Epithelial cell of esophagus (primary cell): ENCODE measurements at regions not wholly inside any gene's neighbourhood (a gene's known extent, or its start where the extent isn't known, plus 50 kb on each side); places are given as distances from the start of the nearest gene placed in this dataset.
A peak's percentile ranks its signal among the peaks of the same experiment; 100 is the strongest.

Experiments
- DNase-seq: peaks from one replicate; pipeline ENCODE4 v3.0.0; 2010; ENCODE audit warnings: low read depth
- H3K4me3 ChIP-seq: 2 replicates; pipeline ENCODE4 v1.5.1; 2011; ENCODE audit warnings: mild to moderate bottlenecking, low read length, control low read depth
- TF ChIP-seq, protein P1 (sequence below): IDR thresholded peaks from 2 replicates; pipeline ENCODE4 v1.5.1; 2011; ENCODE audit warnings: low read depth, mild to moderate bottlenecking, low read length, control low read depth, inconsistent platforms; ENCODE audit not compliant: insufficient read depth; ENCODE audit errors: missing control alignments

DNA sequence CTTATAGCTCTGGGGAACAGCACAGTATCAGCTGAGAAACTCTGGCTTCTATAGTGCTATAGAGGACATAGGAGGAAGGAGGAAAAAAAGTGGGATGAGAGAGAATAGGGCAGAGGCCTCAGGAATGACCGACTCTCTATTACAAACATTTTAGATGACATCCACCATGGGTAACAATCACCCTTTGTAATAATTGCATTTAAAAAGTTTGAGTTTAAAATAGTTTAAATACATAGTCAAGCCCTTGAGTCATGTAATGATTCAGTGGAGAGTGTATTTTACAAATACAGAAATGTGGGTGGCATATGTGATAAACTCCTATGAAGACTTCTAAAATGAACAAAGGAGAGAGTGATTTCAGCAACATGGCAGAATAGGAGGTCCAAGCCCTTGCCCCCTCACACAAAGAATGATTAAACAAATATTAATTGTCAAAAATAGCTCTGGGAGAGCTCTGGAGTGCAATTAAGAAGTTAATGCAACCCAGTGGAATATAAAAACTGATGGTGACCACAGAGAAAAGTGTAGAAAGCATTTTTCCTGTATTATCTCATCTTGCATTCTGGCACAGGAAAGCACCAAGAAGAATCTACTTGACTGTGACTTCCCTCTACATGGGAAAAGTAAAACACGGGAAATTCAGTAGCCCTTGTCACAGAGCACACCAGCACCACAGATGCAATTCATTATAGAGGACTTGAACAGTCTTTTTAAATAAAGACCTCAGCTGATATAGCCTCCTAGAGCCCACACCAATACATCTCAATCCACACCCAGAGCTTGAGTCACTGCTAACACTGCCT is 569.0 kb upstream of the SORCS1 start:
- TF ChIP-seq, protein P1, sequence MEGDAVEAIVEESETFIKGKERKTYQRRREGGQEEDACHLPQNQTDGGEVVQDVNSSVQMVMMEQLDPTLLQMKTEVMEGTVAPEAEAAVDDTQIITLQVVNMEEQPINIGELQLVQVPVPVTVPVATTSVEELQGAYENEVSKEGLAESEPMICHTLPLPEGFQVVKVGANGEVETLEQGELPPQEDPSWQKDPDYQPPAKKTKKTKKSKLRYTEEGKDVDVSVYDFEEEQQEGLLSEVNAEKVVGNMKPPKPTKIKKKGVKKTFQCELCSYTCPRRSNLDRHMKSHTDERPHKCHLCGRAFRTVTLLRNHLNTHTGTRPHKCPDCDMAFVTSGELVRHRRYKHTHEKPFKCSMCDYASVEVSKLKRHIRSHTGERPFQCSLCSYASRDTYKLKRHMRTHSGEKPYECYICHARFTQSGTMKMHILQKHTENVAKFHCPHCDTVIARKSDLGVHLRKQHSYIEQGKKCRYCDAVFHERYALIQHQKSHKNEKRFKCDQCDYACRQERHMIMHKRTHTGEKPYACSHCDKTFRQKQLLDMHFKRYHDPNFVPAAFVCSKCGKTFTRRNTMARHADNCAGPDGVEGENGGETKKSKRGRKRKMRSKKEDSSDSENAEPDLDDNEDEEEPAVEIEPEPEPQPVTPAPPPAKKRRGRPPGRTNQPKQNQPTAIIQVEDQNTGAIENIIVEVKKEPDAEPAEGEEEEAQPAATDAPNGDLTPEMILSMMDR, result no peak
- peak; percentile 16 for DNase-seq
- H3K4me3 ChIP-seq, result no peak overlapping the region

DNA sequence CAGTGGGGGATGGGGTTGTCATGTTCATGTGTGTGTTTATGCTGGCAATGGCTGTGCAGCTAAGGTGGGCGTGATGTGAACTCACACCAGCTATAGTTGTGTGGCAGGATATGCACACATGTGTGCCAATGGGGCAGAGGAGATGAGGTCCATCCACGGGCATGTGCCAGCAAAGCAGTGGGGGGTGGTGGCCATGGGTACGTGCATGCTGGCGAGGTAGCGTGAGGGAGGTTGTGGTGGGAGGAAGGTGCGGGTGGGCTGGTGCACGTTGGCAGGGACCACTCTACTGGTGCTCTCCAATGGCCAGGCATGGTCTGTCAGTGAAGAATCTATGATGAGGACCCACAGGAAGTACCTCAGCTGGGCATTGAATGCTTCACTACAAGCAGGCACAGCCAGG is 567.5 kb upstream of the SORCS1 start:
- no peak for DNase-seq
- TF ChIP-seq, protein P1, result no peak
- no peak overlapping the region for H3K4me3 ChIP-seq

DNA sequence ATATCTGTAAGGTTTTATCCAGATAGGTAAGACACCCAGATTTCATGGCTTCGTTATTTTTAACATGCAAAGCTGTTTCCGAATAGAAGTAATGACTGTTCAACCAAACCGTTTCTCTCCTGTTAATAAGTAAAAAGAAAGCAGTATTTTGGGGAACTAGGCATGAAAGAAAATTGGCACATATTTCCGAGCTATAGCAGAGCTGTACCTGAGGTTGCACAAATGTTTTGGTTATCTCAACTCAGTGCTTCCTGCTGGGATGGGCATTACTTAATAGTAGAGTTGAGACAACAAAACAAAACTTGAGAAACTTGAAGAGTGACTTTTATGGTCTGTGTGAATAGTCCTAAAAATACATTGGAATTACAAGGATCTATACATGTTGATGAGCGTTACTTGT is 564.3 kb upstream of the SORCS1 start:
- peak; percentile 77 for DNase-seq
- TF ChIP-seq, protein P1, result no peak
- H3K4me3 ChIP-seq, result no peak overlapping the region

DNA sequence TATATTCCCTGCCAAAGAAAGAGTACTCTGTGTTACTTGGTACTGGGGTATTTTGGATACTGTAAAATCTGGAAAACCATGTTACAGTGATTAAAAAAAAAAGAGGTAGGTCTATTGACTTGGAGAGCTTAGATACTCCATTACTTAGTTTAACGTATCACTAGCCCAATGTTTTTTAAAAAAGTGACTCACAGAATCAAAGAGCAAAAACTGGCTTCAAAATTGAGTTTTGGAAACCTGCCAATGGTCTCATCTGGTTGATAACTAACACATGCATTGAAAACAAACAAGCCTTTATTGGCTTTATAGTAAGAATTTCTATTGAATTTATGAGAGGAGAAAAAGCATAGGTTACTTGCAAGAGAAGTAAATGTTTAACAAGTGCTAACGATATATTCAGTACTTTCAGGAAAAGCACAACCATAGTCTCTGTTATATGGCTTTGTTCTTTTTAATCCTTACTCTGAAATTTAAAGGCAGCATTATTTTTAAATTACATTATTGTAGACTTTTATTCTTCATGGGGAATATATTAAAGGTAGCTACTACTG is 563.3 kb upstream of the SORCS1 start:
- peak; percentile 18 for DNase-seq
- H3K4me3 ChIP-seq, result no peak overlapping the region
- TF ChIP-seq, protein P1, result no peak

DNA sequence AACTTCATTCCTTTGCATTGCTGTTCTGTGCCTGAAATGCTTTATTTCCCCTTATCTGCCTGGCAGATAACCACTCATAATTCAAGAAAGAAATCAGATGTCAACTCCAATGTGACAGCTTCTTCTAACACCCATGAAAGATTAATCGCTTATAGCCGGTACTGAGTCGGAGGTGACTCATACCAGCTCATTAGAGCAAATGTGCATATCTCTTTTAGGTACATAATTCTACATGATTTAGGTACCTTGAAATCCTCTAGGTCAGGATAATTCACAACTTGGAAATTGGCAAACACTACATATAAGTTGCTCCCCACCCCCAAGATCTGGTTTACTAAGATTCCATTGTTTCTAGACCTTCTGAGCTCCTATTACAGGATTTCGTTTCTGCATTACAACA is 554.4 kb upstream of the SORCS1 start:
- H3K4me3 ChIP-seq, result no peak overlapping the region
- DNase-seq, result peak; percentile 28
- TF ChIP-seq, protein P1, result no peak

DNA sequence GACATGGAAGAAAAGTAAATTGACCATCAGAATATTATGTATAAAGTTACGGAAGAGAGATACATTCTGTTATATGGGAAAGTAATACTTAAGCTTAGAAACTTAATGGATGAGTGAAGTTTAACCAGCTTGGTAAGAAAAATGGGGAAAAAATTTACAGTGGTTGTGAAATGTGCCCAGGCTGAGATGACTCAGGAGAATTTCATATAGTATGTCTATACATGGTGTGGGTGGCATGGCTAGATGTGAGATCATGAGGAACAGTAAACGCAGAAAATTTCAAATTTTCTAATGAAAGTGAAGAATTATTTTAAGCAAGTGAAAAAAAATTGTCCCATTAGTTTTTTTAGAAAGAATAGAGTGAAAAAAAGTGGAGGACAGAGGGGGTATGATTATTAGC is 552.5 kb upstream of the SORCS1 start:
- TF ChIP-seq, protein P1, result no peak
- peak; percentile 29 for DNase-seq

DNA sequence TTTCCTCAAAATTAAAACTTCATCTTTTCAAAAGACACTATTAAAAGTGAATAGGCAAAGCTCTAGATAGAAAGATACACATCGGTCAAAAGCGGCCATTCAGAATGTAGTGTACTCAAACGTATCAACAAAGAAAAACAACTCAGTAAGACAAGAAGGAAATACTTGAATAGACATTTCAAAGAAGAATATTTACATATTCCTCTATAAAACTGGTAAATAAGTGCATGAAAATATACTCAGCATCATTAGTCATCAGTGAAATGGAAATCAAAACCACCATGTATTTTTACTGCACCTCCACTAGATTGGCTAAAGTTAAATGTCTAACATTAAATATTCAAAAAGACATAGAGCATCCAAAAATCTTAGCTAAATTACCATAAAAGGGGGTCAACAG is 551.1 kb upstream of the SORCS1 start:
- DNase-seq, result no peak
- no peak overlapping the region for H3K4me3 ChIP-seq
- TF ChIP-seq, protein P1, result no peak

More for the DNA sequence above, 552.5 kb upstream of the SORCS1 start:
- H3K4me3 ChIP-seq, result no peak overlapping the region
